ENCODE measurements at regions not wholly inside any gene's neighbourhood (a gene's known extent, or its start where the extent isn't known, plus 50 kb on each side); places are given as distances from the start of the nearest gene placed in this dataset.

- no peak for ATAC-seq
- H3K4me3 ChIP-seq: no peak overlapping the region
- H3K27ac ChIP-seq: no peak overlapping the region
- no peaks in the 10 kb centered on the region for H3K4me1 ChIP-seq
- DNase-seq: no peak
- H3K9me3 ChIP-seq: no peaks in the 10 kb centered on the region
- intact Hi-C loops (cut with DNase I): no loop called here
- no peaks in the 10 kb centered on the region for H3K36me3 ChIP-seq
- TF ChIP-seq CTCF (IDR thresholded peaks at IDR 0.05): no peak
- no peaks in the 10 kb centered on the region for H3K27me3 ChIP-seq (ENCODE audit: low read depth)
These were observed 65.7 kb upstream of the CTAGE1 start for GRCh38 chr18:22483407-22483806.

- no peaks in the 10 kb centered on the region for H3K9me3 ChIP-seq
- H3K27ac ChIP-seq: no peak overlapping the region
- no peaks in the 10 kb centered on the region for H3K36me3 ChIP-seq
- ATAC-seq (no peak), DNase-seq (no peak)
- H3K4me1 ChIP-seq: no peaks in the 10 kb centered on the region
- intact Hi-C loops (cut with DNase I): no loop called here
- no peak for TF ChIP-seq CTCF (IDR thresholded peaks at IDR 0.05)
- H3K27me3 ChIP-seq (ENCODE audit: low read depth): no peaks in the 10 kb centered on the region
- no peak overlapping the region for H3K4me3 ChIP-seq
These were observed 66.8 kb upstream of the CTAGE1 start for GRCh38 chr18:22484471-22484870.

- no peaks in the 10 kb centered on the region for H3K4me1 ChIP-seq
- intact Hi-C loops (cut with DNase I): no loop called here
These were observed 68.1 kb upstream of the CTAGE1 start for GRCh38 chr18:22485808-22486244.

GRCh38 chr18:22486667-22487066 is 69.0 kb upstream of the CTAGE1 start:
- TF ChIP-seq CTCF (IDR thresholded peaks at IDR 0.05): no peak
- DNase-seq: no peak
- Histone ChIP-seq H3K27ac (no peak overlapping the region), H3K36me3 (no peaks in the 10 kb centered on the region), H3K9me3 (no peaks in the 10 kb centered on the region), H3K4me1 (no peaks in the 10 kb centered on the region), H3K27me3 (ENCODE audit: low read depth) (no peaks in the 10 kb centered on the region), H3K4me3 (no peak overlapping the region)
- ATAC-seq: no peak
- intact Hi-C loops (cut with DNase I): no loop called here

More at GRCh38 chr18:22485808-22486244, 68.1 kb upstream of the CTAGE1 start:
- no peak for ATAC-seq
- H3K27ac ChIP-seq: no peak overlapping the region
- no peak for DNase-seq
- TF ChIP-seq CTCF (IDR thresholded peaks at IDR 0.05): no peak
- no peak overlapping the region for H3K4me3 ChIP-seq
- H3K9me3 ChIP-seq: no peaks in the 10 kb centered on the region
- no peaks in the 10 kb centered on the region for H3K36me3 ChIP-seq
- no peaks in the 10 kb centered on the region for H3K27me3 ChIP-seq (ENCODE audit: low read depth)

GRCh38 chr18:22488554-22488953 is 70.8 kb upstream of the CTAGE1 start:
- ATAC-seq: peak in 1 of 2 donors; percentile 23
- H3K27ac ChIP-seq: no peak overlapping the region

More at GRCh38 chr18:22488554-22488953, 70.8 kb upstream of the CTAGE1 start:
- intact Hi-C loops (cut with DNase I): no loop called here
- DNase-seq: no peak
- TF ChIP-seq CTCF (IDR thresholded peaks at IDR 0.05): no peak
- Histone ChIP-seq H3K36me3 (no peaks in the 10 kb centered on the region), H3K4me3 (no peak overlapping the region), H3K9me3 (no peaks in the 10 kb centered on the region), H3K27me3 (ENCODE audit: low read depth) (no peaks in the 10 kb centered on the region), H3K4me1 (no peaks in the 10 kb centered on the region)
